ENCODE measurements at regions not wholly inside any gene's neighbourhood (a gene's known extent, or its start where the extent isn't known, plus 50 kb on each side); places are given as distances from the start of the nearest gene placed in this dataset.

DNA sequence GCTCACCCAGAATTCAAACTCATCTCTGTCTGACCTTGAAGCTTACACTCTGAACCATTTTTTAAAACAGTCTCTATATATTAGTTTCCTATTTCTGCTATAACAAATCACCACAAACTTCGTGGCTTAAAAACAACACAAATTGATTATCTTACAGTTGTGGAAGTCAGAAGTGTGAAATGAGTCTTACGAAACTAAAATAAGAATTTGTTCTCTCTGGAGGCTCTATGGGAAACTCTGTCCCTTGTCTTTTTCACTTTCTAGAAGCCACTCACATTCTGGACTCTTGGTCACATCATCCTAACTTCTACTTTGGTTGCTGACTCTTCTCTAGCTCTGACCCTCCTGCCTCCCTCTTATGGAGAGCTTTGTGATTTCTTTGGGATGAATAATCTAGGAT lies 429.3 kb upstream of the THBS1 start:
- H4K20me1 ChIP-seq (ENCODE audit: low read depth, low read length), result no peaks in the 10 kb centered on the region
- H3K4me3 ChIP-seq (ENCODE audit: insufficient read depth, low read length, poor library complexity, severe bottlenecking), result no peak overlapping the region
- H3K9ac ChIP-seq (ENCODE audit: low read length), result no peak overlapping the region
- no peaks in the 10 kb centered on the region for H3K9me3 ChIP-seq (ENCODE audit: insufficient read depth, low read length)
- H3K27ac ChIP-seq (ENCODE audit: low read depth, low read length), result no peak overlapping the region
- no peak overlapping the region for H2AFZ ChIP-seq (ENCODE audit: low read depth, low read length, severe bottlenecking)
- no peaks in the 10 kb centered on the region for H3F3A ChIP-seq (ENCODE audit: insufficient read depth)
- no peaks in the 10 kb centered on the region for H3K9me2 ChIP-seq (replicated peaks; ENCODE audit: insufficient read depth, low read length)
- TF ChIP-seq CTCF (IDR thresholded peaks at IDR 0.05; ENCODE audit: insufficient read depth, low read length, poor library complexity, severe bottlenecking) (no peak), EZH2phosphoT487 (conservative IDR thresholded peaks at IDR 0.05; ENCODE audit: low read length) (no peak)
- no peaks in the 10 kb centered on the region for H3K36me3 ChIP-seq (ENCODE audit: low read length)
- no peak overlapping the region for H3K4me2 ChIP-seq (ENCODE audit: low read depth, low read length, poor library complexity, severe bottlenecking)
- H3K27me3 ChIP-seq (ENCODE audit: low read length), result no peaks in the 10 kb centered on the region
- H3K79me2 ChIP-seq (ENCODE audit: insufficient read depth, low read length), result no peaks in the 10 kb centered on the region

DNA sequence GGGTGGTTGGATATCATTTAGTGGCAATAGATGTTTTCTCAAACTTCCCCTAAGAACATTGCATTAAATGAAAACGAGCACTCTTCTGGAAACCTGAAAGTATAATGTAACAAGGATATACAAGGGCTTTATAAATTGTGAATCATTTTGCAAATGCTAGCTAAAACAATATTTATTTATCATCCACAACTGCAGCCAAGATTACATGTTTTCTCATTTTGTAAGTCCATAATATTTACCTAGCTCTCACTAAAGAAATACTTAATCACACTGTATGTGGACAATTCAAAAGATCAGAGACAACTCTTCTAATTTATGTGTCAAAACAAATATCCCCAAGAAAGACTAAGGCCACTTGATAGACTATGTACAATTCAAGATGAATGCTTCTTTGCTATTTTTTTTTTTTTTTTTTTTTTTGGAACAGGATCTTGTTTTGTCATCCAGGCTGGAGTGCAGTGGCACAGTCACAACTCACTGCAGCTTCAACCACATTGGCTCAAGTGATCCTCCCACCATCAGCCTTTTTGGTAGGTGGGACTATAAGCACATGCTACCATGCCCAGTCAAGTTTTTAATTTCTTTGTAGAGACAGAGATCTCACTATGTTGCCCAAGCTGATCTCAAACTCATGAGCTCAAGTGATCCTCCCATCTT lies 427.7 kb upstream of the THBS1 start:
- H4K20me1 ChIP-seq (ENCODE audit: low read depth, low read length), result no peaks in the 10 kb centered on the region
- no peak overlapping the region for H2AFZ ChIP-seq (ENCODE audit: low read depth, low read length, severe bottlenecking)
- H3K4me2 ChIP-seq (ENCODE audit: low read depth, low read length, poor library complexity, severe bottlenecking), result no peak overlapping the region
- TF ChIP-seq EZH2phosphoT487 (conservative IDR thresholded peaks at IDR 0.05; ENCODE audit: low read length), result no peak
- TF ChIP-seq CTCF (IDR thresholded peaks at IDR 0.05; ENCODE audit: insufficient read depth, low read length, poor library complexity, severe bottlenecking), result no peak
- H3K4me3 ChIP-seq (ENCODE audit: insufficient read depth, low read length, poor library complexity, severe bottlenecking), result no peak overlapping the region
- H3K27ac ChIP-seq (ENCODE audit: low read depth, low read length), result no peak overlapping the region
- no peaks in the 10 kb centered on the region for H3K9me2 ChIP-seq (replicated peaks; ENCODE audit: insufficient read depth, low read length)
- no peaks in the 10 kb centered on the region for H3K79me2 ChIP-seq (ENCODE audit: insufficient read depth, low read length)
- H3K9ac ChIP-seq (ENCODE audit: low read length), result no peak overlapping the region
- no peaks in the 10 kb centered on the region for H3K9me3 ChIP-seq (ENCODE audit: insufficient read depth, low read length)
- no peaks in the 10 kb centered on the region for H3F3A ChIP-seq (ENCODE audit: insufficient read depth)
- no peaks in the 10 kb centered on the region for H3K36me3 ChIP-seq (ENCODE audit: low read length)
- no peaks in the 10 kb centered on the region for H3K27me3 ChIP-seq (ENCODE audit: low read length)

DNA sequence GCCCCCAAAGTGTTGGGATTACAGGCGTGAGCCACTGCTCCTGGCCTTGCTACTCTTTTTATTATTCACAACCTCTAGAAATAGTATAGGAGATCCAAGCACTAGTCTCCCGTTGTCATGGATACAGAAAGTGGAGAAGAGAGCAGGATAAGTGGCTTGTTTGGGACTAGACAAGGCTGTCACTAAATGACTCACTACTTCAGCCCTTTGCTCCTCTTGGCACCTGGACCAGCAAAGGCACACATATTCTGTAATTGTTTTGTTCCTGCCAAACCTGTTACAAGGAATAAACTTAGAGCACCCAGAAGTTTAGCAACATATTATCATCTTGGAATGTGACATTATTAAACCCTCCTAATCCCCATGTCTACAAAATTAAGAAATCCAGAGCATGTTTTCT lies 427.2 kb upstream of the THBS1 start:
- Histone ChIP-seq H2AFZ (ENCODE audit: low read depth, low read length, severe bottlenecking) (no peak overlapping the region), H3F3A (ENCODE audit: insufficient read depth) (no peaks in the 10 kb centered on the region), H3K27ac (ENCODE audit: low read depth, low read length) (no peak overlapping the region), H3K4me3 (ENCODE audit: insufficient read depth, low read length, poor library complexity, severe bottlenecking) (no peak overlapping the region), H3K9me3 (ENCODE audit: insufficient read depth, low read length) (no peaks in the 10 kb centered on the region), H4K20me1 (ENCODE audit: low read depth, low read length) (no peaks in the 10 kb centered on the region), H3K36me3 (ENCODE audit: low read length) (no peaks in the 10 kb centered on the region), H3K9me2 (replicated peaks; ENCODE audit: insufficient read depth, low read length) (no peaks in the 10 kb centered on the region), H3K27me3 (ENCODE audit: low read length) (no peaks in the 10 kb centered on the region), H3K4me2 (ENCODE audit: low read depth, low read length, poor library complexity, severe bottlenecking) (no peak overlapping the region), H3K79me2 (ENCODE audit: insufficient read depth, low read length) (no peaks in the 10 kb centered on the region), H3K9ac (ENCODE audit: low read length) (no peak overlapping the region)
- TF ChIP-seq EZH2phosphoT487 (conservative IDR thresholded peaks at IDR 0.05; ENCODE audit: low read length), result no peak
- TF ChIP-seq CTCF (IDR thresholded peaks at IDR 0.05; ENCODE audit: insufficient read depth, low read length, poor library complexity, severe bottlenecking), result no peak

All from SU-DHL-6 (cell line).